Esophagus squamous epithelium (tissue), 5 donors: ENCODE measurements at regions not wholly inside any gene's neighbourhood (a gene's known extent, or its start where the extent isn't known, plus 50 kb on each side); places are given as distances from the start of the nearest gene placed in this dataset.

Experiments used
- DNase-seq: peaks from one replicate; lab custom pipeline; 2025; lab: John Stamatoyannopoulos, UW
- H3K27ac ChIP-seq, 4 donors: fragments of 200-600 bp; sonication (generic); one replicate each; pipeline ENCODE4 v1.5.1; 2016 to 2019; ENCODE audit warnings: mild to moderate bottlenecking in 1 of 4
- H3K27me3 ChIP-seq, 4 donors: fragments of 200-600 bp; sonication (generic); 1 replicate in 3 of 4; 2 replicates in 1 of 4; pipeline versions ENCODE4 v1.5.1 to v1.6.0; 2017 to 2021; ENCODE audit warnings: antibody characterized with exemption in 1 of 4
- H3K36me3 ChIP-seq, 3 donors: fragments of 200-600 bp; sonication (generic); one replicate each; pipeline ENCODE4 v1.5.1; 2016 to 2019
- H3K4me1 ChIP-seq, 3 donors: fragments of 200-600 bp; sonication (generic); one replicate each; pipeline ENCODE4 v1.5.1; 2017 to 2019
- H3K4me3 ChIP-seq, 4 donors: fragments of 200-600 bp; sonication (generic); 1 replicate in 3 of 4; 2 replicates in 1 of 4; pipeline ENCODE4 v1.5.1; 2016 to 2019; ENCODE audit warnings: mild to moderate bottlenecking in 2 of 4, moderate library complexity in 1 of 4
- H3K9me3 ChIP-seq, 3 donors: fragments of 200-600 bp; sonication (generic); one replicate each; pipeline ENCODE4 v1.5.1; 2016 to 2019
- CTCF ChIP-seq, 6 experiments: fragments of 450-650 bp in 4 of 6; fragments of 200-600 bp in 2 of 6; sonication (generic) in 2 of 6; IDR thresholded peaks; one replicate each; pipeline ENCODE4 v1.5.1; 2016 to 2019; ENCODE audit warnings: antibody characterized with exemption in 6 of 6, mild to moderate bottlenecking in 4 of 6, moderate library complexity in 4 of 6
- POLR2A ChIP-seq, 4 donors: fragments of 450-650 bp; IDR thresholded peaks; one replicate each; pipeline ENCODE4 v1.6.1; 2017; ENCODE audit warnings: antibody characterized with exemption in 4 of 4, mild to moderate bottlenecking in 4 of 4, moderate library complexity in 3 of 4
- WGBS, 2 donors: methylation state at CpG; one replicate each; pipeline ENCODE4 v1.1.5; 2018; 5-methylcytosine and 5-hydroxymethylcytosine counted together
- intact Hi-C: fragments of 100-400 bp; cut with DNase I; formaldehyde crosslinking; loops from one replicate; pipeline ENCODE4 v1.15.0; 2022
- donor health status: DM: yes; HTN: yes; CAD: no.

- DNase-seq, result no peak
- H3K4me1 ChIP-seq, result peaks cover 6 to 38% (median 11%) of the 10 kb centered on the region in 3 donors
- H3K27ac ChIP-seq, result no peak overlapping the region
- no peak overlapping the region for H3K4me3 ChIP-seq
- peaks cover 0 to 82% (median 0%) of the 10 kb centered on the region in 4 donors for H3K27me3 ChIP-seq
- TF ChIP-seq POLR2A (IDR thresholded peaks at IDR 0.05) (no peak), CTCF (IDR thresholded peaks at IDR 0.05) (no peak)
- no peaks in the 10 kb centered on the region for H3K36me3 ChIP-seq
- intact Hi-C loops, result no loop called here
- no peaks in the 10 kb centered on the region for H3K9me3 ChIP-seq
- 86 to 87% methylated on average over 18 to 19 of the region's 24 CpGs for WGBS, 2 donors
Observed at GRCh38 chr9:134541097-134541747, 100.4 kb upstream of the COL5A1 start.

GRCh38 chr9:134544388-134545214 is 97.0 kb upstream of the COL5A1 start:
- intact Hi-C loops, result no loop called here
- Histone ChIP-seq H3K4me1 (peaks cover 0 to 38% (median 12%) of the 10 kb centered on the region in 3 donors), H3K36me3 (no peaks in the 10 kb centered on the region), H3K9me3 (no peaks in the 10 kb centered on the region), H3K27ac (peak overlapping the region; percentile 17 to 78 (median 62)), H3K4me3 (no peak overlapping the region), H3K27me3 (peaks cover 0 to 84% (median 0%) of the 10 kb centered on the region in 4 donors)
- 54 to 70% methylated on average over 21 to 22 of the region's 26 CpGs for WGBS, 2 donors
- TF ChIP-seq POLR2A (IDR thresholded peaks at IDR 0.05) (no peak), CTCF (IDR thresholded peaks at IDR 0.05) (no peak)
- DNase-seq, result no peak

GRCh38 chr9:134545215-134545542 is 96.4 kb upstream of the COL5A1 start:
- TF ChIP-seq POLR2A (IDR thresholded peaks at IDR 0.05), result no peak
- TF ChIP-seq CTCF (IDR thresholded peaks at IDR 0.05), result no peak
- H3K27me3 ChIP-seq, result peaks cover 0 to 84% (median 0%) of the 10 kb centered on the region in 4 donors
- H3K4me3 ChIP-seq, result no peak overlapping the region
- H3K9me3 ChIP-seq, result no peaks in the 10 kb centered on the region
- peaks cover 0 to 38% (median 12%) of the 10 kb centered on the region in 3 donors for H3K4me1 ChIP-seq
- 77 to 79% methylated on average over 7 of the region's 7 CpGs for WGBS, 2 donors
- peak overlapping the region in 3 of 4 donors; percentile 62 to 78 (median 76) for H3K27ac ChIP-seq
- intact Hi-C loops, result no loop called here
- no peaks in the 10 kb centered on the region for H3K36me3 ChIP-seq
- DNase-seq, result no peak

- no peak for DNase-seq
- no peaks in the 10 kb centered on the region for H3K9me3 ChIP-seq
- WGBS, 2 donors, result 35 to 83% methylated on average over 2 to 18 of the region's 29 CpGs
- peak overlapping the region in 1 of 4 donors; percentile 35 for H3K4me3 ChIP-seq
- peaks cover 0 to 84% (median 0%) of the 10 kb centered on the region in 4 donors for H3K27me3 ChIP-seq
- H3K27ac ChIP-seq, result peak overlapping the region; percentile 6 to 78 (median 69)
- H3K36me3 ChIP-seq, result no peaks in the 10 kb centered on the region
- peaks cover 0 to 38% (median 12%) of the 10 kb centered on the region in 3 donors for H3K4me1 ChIP-seq
- intact Hi-C loops, result no loop called here
- no peak for TF ChIP-seq POLR2A (IDR thresholded peaks at IDR 0.05)
- no peak for TF ChIP-seq CTCF (IDR thresholded peaks at IDR 0.05)
Observed at GRCh38 chr9:134545543-134546245, 95.9 kb upstream of the COL5A1 start.
